Fibroblast of the aortic adventitia (primary cell): ENCODE measurements at regions not wholly inside any gene's neighbourhood (a gene's known extent, or its start where the extent isn't known, plus 50 kb on each side); places are given as distances from the start of the nearest gene placed in this dataset.
A peak's percentile ranks its signal among the peaks of the same experiment; 100 is the strongest.

Experiments
- DNase-seq: peaks from one replicate; pipeline ENCODE4 v3.0.0-alpha.2; 2010; ENCODE audit warnings: low read depth
- H3K4me3 ChIP-seq: 2 replicates; pipeline ENCODE4 v1.5.1; 2011; ENCODE audit warnings: low read depth, mild to moderate bottlenecking, control low read depth, low read length, moderate library complexity
- TF ChIP-seq, protein P1 (sequence below): IDR thresholded peaks from 2 replicates; pipeline ENCODE4 v1.5.1; 2011; ENCODE audit warnings: mild to moderate bottlenecking, low read length, control low read depth, inconsistent platforms; ENCODE audit not compliant: insufficient read depth

DNA sequence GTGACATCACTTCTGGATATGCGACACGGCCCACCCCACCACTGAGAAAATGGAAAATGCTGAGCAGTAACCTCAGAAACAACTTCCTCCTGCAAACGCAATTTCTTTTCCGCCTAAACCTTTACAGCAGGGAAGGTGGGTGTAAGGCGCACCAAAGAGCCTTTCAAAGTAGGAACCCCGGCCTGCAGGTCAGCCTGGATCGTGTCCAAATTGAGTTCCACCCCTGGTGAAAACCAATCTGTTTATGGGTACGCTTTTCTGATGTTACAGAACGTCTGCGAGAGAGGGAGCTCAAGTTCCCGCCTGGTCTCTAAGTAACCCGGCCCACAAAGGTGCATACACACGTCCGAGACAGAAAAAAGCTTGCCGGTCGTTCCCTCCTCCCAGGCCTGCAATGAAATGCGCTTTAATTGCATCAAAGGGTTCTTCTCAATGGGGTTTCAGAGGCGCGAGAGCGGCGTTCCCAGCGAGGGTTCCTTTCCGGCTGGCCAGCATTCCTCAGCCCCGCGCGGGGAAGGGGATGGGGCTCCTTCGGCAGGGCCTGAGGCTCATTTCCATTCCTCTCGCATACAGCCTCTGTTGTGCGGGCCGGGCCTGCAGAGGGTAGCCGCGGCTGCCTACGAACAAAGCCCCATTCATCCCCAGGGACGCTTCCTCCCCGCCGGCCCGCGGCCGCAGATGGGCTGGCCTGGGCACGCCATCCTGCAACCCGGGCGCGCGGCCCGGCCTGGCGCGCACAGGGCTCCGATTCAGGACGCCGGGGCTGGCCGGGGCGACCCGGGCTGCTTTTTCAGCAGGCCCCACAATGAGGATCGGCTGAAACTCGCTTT, 138.1 kb downstream of the TMCO5A start:
- DNase-seq, result peak; percentile 79
- TF ChIP-seq, protein P1, sequence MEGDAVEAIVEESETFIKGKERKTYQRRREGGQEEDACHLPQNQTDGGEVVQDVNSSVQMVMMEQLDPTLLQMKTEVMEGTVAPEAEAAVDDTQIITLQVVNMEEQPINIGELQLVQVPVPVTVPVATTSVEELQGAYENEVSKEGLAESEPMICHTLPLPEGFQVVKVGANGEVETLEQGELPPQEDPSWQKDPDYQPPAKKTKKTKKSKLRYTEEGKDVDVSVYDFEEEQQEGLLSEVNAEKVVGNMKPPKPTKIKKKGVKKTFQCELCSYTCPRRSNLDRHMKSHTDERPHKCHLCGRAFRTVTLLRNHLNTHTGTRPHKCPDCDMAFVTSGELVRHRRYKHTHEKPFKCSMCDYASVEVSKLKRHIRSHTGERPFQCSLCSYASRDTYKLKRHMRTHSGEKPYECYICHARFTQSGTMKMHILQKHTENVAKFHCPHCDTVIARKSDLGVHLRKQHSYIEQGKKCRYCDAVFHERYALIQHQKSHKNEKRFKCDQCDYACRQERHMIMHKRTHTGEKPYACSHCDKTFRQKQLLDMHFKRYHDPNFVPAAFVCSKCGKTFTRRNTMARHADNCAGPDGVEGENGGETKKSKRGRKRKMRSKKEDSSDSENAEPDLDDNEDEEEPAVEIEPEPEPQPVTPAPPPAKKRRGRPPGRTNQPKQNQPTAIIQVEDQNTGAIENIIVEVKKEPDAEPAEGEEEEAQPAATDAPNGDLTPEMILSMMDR, result peak; percentile 13
- H3K4me3 ChIP-seq, result peak overlapping the region; percentile 59

DNA sequence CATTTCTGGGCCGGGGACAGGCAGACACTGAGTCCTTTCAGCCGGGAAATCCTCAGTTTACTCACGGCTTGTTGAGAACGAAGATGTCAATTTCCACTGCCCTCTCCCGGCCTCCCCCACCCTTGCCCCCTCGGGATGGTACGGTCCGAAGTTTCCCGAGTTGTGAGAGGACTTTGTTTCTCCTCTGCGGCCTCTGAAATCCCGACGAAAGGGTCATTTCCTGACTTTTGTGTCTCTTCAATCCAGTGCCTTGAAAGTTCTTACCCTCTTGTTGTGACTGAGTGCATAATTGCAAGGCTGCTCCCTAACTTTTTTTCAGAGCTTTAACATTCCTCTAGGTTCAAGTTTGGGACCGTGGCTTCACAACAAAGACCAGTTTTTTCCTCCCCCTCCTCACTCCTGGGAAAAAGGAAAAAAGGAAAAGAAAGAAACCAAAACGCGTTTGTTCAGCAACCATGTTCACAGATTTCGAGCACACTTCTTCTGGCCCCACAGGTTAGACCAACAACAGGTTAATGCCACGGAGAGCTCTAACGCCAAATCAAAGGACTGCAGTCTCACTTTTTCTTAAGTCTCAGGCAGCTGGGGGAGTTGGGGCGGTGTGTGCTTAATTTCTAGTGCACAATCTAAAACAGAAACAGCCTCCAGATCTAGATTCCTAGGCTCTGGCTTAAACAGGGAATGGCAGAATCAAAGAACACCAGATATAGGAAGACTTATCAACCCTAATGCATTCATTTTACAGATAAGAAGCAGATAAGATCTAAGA, 138.9 kb downstream of the TMCO5A start:
- TF ChIP-seq, protein P1, result no peak
- H3K4me3 ChIP-seq, result peak overlapping the region; percentile 59
- peak; percentile 62 for DNase-seq

DNA sequence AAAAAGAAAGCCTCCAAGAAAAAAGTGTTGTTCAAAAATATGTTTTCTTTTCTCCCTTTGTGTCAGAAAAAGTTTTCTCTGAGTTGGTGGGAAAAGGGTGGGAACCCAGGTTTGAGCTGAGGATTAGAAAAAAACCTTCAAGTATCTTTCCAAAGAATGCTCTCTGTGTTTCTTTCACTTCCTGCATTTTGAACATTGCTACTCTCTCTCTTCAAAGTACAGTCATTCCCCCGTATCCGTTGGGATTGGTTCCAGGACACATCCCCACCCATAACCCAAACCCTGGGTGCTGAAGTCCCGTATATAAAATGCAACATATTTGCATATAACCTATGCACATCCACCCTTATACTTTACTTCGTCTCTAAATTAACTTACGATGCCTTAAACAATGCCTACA, 139.6 kb downstream of the TMCO5A start:
- DNase-seq, result peak; percentile 45
- TF ChIP-seq, protein P1, result no peak

DNA sequence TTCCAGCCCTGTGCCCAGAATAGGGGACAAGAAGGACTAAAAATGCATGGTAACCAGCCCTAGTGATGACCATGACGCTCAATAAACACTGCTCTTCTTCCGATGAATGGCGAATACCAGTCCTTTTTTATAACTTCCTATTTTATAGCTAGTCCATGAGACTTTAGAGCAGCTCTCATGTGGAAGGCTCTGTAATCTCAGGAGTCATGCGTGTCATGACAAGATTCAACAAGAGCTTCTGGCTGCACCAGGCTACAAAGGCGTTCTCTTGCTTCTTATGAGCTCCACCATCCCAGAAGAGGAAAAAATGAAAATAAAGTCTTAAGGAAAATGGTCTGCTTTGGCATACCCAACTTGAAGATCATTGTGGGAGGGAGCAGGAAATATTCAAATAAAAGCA, 141.0 kb downstream of the TMCO5A start:
- TF ChIP-seq, protein P1, result no peak
- H3K4me3 ChIP-seq, result no peak overlapping the region
- no peak for DNase-seq

More for the DNA sequence above, 139.6 kb downstream of the TMCO5A start:
- H3K4me3 ChIP-seq, result no peak overlapping the region

DNA sequence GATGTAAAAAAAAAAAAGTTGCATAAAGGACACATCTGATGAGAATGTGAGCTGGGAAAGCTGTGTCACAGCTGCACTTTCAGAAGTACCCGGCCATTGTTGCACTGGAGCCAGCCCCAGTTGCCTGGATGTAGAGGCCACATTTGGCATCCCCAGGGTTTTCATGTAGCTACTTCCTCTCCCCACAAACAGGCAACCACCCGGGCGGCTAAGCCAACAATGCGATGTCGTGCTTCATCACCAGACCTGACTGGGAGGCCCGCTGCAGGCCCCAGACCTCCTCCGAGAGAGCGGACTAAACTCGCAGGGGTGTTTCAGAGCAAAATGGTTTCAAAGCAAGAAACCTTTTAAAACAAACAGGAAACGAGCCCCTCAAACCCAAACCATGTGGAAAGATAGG, 142.3 kb downstream of the TMCO5A start:
- no peak overlapping the region for H3K4me3 ChIP-seq
- TF ChIP-seq, protein P1, result no peak
- DNase-seq, result no peak

DNA sequence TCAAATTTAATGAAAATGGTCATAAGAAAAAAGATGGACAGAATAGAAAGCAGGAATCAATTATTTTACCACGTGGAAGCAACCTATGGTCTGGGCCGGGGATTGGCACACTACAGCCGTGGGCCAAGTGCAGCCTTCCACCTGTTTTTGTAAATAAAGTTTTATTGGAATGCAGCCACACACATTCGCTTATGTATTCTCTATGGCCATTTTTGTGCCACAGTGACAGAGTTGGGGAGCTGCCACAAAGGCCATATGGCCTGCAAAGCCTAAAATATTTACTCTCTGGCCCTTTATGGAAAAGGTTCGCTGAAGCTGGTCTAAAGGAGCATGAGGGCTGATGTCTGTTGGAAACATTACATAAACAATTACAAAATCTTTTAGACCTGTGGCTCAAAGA, 144.8 kb downstream of the TMCO5A start:
- no peak for DNase-seq
- no peak overlapping the region for H3K4me3 ChIP-seq
- TF ChIP-seq, protein P1, result no peak
